HUDEP-2 (cell line): ENCODE measurements at regions not wholly inside any gene's neighbourhood (a gene's known extent, or its start where the extent isn't known, plus 50 kb on each side); places are given as distances from the start of the nearest gene placed in this dataset.
"Not testable (repeated sequence)": the region's sequence is repeated elsewhere in the genome, so short reads cannot be mapped to it uniquely, and the experiment has no call there.

ENCODE experiments used
- DNase-seq, 76 experiments: peaks; one replicate each; lab custom pipeline; 2025; ENCODE audit not compliant: unreplicated experiment in 76 of 76; lab: John Stamatoyannopoulos, UW

DNA sequence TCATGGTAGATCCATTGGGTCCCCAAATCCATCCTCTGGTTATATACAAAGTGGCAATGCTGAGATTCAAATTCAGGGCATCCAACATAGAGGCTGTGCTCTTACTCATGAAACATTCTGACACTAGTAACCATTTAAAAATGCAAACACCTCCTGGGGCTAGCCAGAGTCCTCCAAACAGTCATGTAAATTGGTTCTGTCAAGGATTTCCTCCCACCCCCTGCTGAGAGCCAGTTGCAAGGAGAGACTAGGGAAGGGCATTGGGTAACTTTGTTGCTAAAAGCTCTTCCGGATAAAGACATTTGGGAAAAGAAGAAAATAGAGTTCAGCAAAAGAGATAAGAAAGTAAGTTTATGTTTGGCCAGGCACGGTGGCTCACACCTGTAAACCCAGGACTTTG lies 58.3 kb downstream of the ART5 start:
- not testable (repeated sequence) for DNase-seq

DNA sequence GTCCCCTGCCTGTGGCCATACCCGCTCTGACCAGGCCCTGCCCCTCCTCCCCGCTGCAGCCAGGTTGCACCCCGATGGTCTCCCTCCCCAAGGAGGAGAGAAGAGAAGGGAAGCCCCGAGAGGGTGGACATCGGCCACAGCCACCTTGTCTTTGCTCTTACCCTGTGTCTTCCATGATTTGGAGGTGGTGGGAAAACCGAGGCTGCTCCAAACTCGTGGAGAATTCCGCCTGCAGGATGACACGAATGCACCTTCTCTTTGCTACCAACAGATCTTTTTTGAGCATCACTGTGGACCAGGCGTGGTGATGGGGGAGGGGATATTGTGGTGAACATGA lies 60.4 kb downstream of the ART5 start:
- DNase-seq, result peak in 1 of 76 experiments; percentile 23

DNA sequence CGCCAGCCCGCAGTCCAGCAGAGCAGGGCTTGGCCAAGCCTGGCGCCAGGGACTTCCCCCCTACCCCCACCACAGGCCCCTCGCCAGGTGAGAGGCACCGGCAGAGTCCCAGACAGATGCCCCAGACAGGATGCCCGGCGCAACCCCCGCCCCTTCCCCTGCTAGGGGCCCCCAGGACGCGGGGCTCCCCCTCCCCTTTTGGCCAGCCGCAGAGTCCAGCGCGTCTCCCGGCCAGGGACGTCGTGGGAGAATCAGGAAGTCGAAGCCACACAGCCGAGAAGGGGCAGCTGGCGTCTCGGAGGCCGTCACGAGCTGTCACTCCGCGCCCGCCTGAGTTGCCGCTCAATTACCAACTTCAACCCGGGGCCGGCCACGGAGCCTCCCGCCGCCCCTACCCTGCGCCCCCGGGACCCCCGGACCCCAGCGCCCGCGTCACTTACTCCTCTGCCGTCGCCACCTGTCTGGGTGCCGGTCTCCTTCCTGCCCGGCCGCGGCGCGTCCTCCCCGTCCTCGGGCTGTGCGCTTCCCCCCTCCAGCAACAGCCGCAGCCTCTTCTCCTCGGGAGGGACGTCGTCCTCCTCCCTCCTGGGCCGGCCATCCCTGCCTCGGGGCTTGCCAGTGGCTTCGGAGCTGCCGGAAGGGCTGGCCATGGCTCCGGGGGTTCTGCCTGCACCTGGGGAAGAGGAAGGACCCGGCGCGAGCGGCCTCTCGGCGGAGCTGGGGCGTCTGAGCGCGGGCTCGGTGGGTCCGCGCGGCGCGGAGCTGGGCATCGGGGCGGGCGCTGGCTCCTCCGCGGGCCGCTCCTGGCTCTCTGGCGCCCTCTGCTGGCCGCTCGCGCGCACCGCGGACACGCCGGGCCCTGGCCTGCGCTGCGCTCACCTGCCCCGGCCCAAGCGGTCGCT lies 61.1 kb downstream of the ART5 start:
- peak in 43 of 76 experiments; percentile 3 to 62 (median 33) for DNase-seq

DNA sequence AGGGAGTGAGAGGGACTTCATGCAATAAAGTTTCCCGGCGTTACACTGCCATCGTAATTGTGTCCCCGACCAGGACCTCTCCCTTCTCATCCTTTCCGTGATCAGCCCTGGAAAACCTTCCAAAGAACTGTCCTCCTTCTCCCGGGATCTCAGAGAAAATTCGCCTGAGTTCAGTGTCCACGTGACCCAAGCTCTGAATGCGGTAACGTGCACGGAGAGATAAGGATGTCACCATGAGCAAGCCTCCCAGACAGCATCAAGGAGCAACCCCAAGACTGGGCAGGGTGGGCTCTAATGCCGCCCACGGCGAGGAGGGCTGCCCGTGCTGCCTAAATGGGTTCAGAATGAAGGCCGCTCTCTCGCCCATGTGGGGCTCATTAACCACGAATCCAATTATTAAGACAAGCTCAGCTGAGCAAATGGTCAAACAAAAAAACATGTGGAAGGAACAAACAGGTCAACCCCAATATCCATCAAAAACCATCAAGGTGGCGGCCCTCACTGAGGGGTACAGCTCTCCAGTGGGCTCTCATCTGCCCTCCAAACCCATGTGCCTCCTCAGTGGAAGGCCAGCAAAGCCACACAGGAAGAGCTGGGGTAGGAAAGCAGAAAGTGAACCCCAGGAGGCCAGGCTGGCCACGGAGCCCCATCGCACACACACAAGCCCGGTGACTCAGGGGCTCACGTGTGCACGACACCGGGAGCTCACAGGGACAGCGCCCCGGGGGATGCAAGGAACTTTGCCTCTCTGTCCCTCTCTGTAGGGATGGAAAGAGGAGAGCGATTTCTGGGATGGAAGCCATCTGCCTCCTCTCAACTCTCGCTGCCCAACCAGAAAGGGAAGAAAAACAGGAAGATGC lies 62.0 kb downstream of the ART5 start:
- not testable (repeated sequence) for DNase-seq

DNA sequence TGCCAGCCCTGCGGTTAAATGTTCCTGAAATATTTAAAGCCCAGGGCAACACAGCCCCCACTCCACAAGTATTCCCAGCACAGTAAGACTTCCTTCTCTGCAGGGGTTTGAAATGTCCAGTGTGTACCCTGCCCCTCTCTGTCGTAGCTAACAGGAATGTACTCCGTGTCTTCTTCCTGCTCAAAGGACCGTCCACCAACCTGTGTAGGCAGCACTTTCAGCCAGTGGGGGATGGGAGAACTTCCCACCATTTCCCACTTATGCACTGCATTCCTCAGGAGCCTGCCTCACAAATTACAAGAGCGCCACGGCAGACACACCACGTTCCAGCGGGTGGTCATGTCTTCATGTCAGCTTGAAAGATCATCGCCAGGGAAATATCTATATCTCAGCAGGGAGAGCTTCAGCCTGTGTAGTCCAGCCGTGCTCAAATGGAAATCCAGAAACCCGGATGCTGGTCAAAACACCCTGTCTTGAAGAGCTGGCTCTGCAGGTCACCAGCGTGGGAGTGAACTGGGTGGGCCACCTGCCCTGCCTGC lies 65.7 kb downstream of the ART5 start:
- not testable (repeated sequence) for DNase-seq

DNA sequence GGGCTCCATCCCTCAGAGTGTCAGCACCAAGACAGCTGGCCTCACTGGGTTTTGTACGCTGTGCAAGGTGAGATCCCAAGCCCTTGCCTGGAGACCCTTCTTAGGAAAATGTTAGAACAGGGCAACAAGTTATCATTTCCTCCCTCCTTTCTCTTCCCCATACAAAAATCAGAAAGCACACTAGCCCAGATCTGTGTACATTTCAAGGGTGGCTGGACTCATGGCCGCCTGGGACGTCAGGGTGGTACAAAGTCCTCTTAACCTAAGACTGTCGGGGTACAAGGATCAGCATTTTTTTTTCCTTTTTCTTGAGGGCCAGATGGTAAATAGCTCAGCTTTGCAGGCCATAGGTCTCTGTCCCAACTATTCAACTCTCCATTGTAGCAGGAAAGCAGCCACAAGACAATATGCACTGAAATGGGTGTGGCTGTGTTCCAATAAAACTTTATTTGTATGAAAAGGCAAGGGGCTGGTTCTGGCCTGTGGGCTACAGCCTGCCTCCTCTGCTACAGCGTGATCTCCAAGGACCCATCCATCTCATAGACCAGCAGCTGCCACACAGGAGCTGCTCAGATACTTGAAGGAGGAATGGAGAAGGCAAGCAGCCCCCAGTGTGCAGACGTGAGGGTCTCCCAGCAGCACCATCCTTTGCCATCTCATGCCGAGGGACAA lies 68.7 kb downstream of the ART5 start:
- not testable (repeated sequence) for DNase-seq

DNA sequence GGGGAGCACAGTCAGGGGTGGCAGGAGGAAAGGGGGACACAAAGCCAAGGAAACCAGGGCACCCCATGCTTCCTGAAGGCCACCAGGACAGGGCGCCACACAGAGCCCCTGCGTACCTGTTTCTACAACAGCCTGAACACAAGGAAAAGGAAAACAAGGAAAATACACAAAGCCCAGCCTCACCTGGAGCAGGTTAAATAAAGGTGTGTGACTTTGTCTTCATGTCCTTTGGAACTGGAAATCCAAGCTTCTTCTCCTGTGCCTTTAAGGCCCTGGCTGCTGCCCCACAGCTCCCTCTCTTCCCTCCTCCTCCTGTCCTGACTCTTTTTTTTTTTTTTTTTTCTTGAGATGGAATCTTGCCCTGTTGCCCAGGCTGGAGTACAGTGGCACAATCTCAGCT lies 70.0 kb downstream of the ART5 start:
- DNase-seq, result not testable (repeated sequence)

DNA sequence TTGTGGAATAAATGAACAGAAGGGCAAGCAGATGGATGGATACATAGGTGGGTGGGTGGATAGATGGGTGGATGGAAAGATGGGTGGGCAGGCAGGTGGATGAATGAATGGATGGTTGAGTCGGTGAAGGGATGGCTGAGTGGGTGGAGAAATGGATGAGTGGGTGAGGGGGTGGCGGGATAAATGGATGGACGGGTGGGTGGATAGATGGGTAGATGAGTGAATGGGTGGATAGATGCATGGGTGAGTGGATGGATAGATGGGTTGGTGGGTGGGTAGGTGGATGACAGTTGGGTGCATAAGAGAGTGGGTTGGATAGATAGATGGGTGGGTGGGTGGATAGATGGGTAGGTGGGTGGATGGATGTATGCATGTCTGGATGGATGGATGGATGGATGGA lies 76.0 kb downstream of the ART5 start:
- not testable (repeated sequence) for DNase-seq

DNA sequence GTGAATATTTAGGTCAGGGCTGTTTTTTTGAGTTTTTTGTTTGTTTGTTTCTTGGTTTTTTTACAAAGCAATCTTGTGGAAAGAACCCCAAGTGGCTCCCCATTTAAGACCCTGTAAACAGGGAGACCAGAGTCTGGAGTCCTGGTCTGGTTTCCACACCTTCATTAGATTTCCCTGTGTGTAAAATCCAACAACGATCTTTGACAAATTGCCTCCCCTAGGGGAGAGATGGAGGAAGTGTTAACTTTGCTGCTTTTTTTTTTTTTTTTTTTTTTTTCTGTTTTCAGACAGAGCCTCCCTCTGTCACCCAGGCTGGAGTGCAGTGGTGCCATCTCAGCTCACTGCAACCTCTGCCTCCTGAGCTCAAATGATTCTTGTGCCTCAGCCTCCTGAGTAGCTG lies 77.4 kb downstream of the ART5 start:
- DNase-seq, result peak in 11 of 76 experiments; percentile 2 to 20 (median 7)

DNA sequence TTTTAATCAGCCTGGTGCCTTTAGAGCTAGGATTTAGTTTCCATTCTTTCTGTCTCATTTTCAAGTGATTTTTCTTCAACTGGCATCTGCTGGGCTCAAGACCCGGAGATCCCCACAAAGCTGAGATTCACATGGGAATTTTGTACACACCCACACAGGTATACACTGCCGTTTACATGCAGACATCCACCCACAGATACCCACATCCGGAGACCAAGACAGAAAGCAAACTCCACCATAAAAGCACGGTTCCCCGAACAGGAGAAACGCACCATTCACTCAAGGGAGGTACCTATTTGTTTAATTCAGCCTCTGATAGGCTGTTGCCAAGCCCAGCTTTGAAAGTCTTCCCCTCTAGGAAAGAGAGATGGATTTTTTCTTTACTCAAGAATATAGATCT lies 87.2 kb downstream of the ART5 start:
- not testable (repeated sequence) for DNase-seq

DNA sequence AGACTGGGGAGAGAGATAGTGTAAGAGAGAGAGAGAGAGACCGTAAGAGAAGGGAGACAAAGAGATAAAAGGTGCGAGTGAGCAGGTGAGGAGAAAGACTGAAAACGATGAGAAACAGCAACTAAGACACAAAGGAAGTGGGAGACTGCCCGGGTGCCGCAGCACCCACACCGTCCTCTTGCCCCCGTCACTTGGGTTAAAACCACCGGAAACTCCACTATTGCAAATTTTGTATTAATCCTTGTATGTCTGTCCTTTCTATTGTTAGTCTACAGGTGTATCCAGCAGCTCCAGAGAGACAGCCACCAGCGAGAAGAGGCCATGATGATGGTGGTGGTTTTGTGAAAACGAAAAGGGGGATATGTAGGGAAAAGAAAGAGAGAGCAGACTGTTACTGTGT lies 96.8 kb downstream of the ART5 start:
- not testable (repeated sequence) for DNase-seq

DNA sequence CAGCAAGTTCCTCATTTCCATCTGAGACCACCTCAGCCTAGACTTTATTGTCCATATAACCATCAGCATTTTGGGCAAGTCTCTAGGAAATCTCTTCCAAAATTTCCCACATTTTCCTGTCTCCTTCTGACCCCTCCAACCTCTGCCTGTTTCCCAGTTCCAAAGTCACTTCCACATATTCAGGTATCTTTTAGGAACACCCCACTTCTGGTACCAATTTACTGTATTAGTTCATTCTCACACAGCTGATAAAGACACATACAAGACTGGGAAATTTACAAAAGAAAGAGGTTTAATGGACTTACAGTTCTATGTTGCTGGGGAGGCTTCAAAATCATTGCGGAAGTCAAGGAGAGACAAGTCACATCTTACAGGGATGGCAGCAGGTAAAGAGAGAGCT lies 103.6 kb downstream of the ART5 start:
- DNase-seq, result not testable (repeated sequence)

DNA sequence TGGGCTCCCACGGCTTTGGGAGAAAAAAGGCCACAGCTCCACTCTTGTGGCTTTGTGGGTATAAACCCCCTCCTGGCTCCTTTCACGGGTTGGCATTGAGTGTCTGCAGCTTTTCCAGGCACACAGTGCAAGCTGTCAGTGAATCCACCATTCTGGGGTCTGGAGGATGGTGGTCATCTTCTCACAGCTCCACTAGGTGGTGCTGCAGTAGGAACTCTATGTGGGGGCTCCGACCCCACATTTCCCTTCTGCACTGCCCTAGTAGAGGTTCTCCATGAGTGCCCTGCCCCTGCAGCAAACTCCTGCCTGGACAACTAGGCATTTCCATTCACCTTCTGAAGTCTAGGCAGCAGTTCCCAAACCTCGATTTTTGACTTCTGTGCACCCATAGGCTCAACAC lies 104.5 kb downstream of the ART5 start:
- DNase-seq, result not testable (repeated sequence)

DNA sequence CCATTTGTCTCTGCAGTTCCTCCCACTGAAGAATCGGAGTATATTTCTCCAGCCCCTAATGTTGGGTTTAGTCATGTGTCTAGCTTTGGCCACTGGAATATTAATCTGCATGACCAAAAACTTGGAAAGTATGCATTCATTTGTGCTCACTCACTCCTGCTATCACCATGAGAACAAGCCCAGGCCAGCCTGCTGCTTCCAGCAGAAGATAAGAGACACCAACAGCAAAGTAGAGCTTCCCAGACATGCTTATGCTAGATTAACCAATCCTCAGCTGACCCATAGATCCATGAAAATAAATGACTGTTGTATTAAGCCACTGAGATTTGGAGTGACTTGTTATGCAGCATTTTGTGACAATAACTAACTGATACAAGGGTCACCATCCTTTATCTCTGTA lies 108.8 kb downstream of the ART5 start:
- DNase-seq, result not testable (repeated sequence)

DNA sequence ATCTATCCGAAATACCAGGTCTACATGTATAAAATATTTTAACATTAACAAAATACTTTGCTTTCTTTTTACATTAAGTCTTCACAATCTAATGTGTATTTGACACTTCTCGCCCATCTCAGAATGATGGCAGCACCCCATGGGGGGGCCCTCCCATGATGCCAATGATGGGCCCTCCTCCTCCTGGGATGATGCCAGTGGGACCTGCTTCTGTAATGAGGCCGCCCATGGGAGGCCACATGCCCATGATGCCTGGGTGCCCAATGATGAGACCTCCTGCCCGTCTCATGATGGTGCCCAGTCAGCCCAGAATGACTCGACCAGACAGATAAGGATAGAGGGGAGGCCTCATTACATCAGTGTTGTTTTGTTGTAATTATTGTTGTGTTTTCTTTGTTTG lies 110.5 kb downstream of the ART5 start:
- not testable (repeated sequence) for DNase-seq

DNA sequence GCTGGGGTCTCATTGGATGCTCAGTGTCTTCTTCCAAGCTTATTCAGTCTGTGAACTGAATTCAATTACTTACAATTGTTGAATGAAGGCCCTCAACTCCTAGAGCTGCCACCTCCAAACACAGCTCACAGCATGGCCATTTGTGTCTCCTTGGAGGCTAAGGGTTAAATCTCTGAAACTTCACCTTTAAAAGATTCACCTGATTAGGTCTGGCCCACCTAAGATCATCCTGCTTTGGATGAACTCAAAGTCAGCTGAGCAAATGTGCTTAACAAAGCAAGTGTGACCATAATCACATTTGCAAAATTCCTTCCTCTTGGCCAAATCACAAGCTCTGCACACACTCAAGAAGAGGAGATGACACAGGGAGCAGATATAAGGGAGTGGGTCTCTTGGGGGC lies 118.2 kb downstream of the ART5 start:
- DNase-seq, result not testable (repeated sequence)

DNA sequence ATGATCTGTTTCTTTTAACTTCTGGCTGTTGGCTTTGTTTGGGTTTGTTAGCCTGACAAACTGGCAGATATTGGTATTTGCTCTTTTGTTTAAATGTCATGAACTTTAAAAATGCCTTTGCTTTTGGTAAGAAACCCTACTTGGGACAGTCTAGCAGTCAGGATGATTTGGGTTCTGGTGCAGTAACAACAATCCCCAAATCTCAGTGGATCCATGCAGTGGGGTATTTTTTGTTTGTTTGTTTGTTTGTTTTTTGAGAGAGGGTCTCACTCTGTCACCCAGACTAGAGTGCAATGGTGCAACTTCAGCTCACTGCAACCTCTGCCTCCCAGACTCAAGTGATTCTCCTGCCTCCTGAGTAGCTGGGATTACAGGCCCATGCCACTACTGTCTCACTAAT lies 120.9 kb downstream of the ART5 start:
- not testable (repeated sequence) for DNase-seq

DNA sequence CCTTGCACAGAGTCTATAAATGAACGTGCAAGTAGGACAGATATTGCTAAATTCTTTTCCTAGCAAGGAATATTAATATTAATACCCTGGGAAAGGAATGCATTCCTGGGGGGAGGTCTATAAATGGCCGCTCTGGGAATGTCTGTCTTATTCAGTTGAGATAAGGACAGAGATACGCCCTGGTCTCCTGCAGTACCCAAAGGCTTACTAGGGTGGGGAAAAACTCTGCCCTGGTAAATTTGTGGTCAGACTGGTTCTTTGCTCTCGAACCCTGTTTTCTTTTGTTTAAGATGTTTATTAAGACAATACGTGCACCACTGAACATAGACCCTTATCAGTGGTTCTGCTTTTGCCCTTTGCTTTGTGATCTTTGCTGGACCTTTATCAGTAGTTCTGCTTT lies 122.0 kb downstream of the ART5 start:
- DNase-seq, result peak in 3 of 76 experiments; percentile 15 to 31 (median 20)

DNA sequence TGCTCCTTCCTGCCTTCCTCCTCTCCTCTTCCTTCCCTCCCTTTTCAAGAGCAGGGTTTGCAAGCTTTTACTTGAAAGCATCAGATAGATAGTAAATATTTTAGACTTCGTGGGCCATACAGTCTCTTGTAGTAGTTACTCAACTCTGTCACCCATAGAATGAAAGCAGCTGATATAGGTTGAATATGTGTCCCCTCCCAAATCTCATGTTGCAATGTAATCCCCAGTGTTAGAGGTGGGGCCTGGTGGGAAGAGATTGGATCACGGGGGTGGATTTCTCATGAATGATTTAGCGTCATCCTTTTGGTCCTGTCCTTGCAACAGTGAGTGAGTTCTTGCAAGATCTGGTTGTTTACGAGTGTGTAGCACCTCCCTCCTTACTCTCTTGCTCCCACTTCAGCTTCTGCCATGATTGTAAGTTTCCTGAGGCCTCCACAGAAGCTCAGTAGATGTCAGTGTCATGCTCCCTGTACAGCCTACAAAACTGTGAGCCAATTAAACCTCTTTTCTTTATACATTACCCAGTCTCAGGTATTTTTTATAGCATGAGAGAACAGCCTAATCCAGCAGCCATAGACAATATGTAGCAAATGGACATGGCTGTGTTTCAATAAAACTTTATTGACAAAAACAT lies 124.7 kb downstream of the ART5 start:
- peak in 14 of 76 experiments; percentile 17 to 59 (median 40) for DNase-seq

DNA sequence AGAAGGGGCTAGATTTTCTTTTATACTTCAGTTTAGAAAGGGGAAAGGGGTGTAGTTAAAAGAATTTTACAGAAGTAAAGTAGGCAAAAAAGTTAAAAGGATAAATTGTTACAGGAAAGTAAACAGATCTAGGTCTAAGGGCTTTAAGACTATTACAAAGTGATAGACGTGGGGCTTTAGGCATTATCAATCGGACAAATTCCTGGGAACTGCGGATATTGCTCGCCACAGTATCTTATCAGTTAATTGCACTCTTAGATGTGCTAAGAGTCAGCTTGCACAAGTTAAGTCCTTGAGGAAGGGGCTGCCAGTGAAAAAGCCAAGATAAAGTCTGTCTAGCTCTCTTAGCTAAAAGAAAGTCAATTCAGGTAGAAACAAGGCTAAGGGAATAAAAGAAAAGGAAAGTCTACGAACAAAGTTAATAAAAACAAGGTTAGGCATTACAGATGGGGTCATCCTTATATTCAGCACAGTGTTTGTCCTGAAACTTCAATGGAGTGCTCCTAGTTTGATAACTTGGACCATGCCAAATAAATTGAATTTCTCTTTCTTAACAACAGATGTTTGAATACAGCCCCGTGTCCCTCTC lies 125.4 kb downstream of the ART5 start:
- DNase-seq, result peak in 1 of 76 experiments; percentile 50
